H1 (cell line): ENCODE measurements at regions not wholly inside any gene's neighbourhood (a gene's known extent, or its start where the extent isn't known, plus 50 kb on each side); places are given as distances from the start of the nearest gene placed in this dataset.

Experiments
- CTCF ChIA-PET: fragments of 300-600 bp; sonication (Branson Sonifier 250); formaldehyde crosslinking; loops from one replicate; lab custom pipeline; 2021; ENCODE audit not compliant: partially characterized antibody; lab: Charles Lee
- POLR2A ChIA-PET: fragments of 300-600 bp; sonication (Branson Sonifier 250); formaldehyde crosslinking; loops from one replicate; lab custom pipeline; 2021; ENCODE audit warnings: inconsistent platforms; ENCODE audit not compliant: partially characterized antibody; lab: Charles Lee
- DNase-seq, 2 experiments: peaks; one replicate each; pipeline versions ENCODE4 v3.0.0 to v3.0.0-alpha.2; 2010 to 2022; ENCODE audit warnings: low spot score in 2 of 2, low read depth in 1 of 2, mixed read lengths in 1 of 2
- FAIRE-seq: peaks from 2 replicates; lab custom pipeline; 2011; peaks lifted over from hg19 to GRCh38; lab: Jason Lieb, UNC
- H2AFZ ChIP-seq: 2 replicates; pipeline ENCODE4 v1.8.1; 2012; ENCODE audit warnings: low read length, inconsistent platforms
- H2AK5ac ChIP-seq: 2 replicates; pipeline ENCODE4 v1.6.1; 2013; ENCODE audit warnings: low read depth, low read length
- H2BK120ac ChIP-seq: replicated peaks from 2 replicates; pipeline ENCODE3; 2013; ENCODE audit warnings: low read depth, low read length, inconsistent platforms
- H2BK12ac ChIP-seq: 2 replicates; pipeline ENCODE4 v1.6.1; 2013; ENCODE audit warnings: low read depth, low read length
- H2BK15ac ChIP-seq: 2 replicates; pipeline ENCODE4 v1.6.1; 2013; ENCODE audit warnings: low read length
- H2BK20ac ChIP-seq: 2 replicates; pipeline ENCODE4 v1.6.1; 2013; ENCODE audit warnings: low read length
- H2BK5ac ChIP-seq: 2 replicates; pipeline ENCODE4 v1.6.1; 2013; ENCODE audit warnings: low read depth, low read length
- H3K14ac ChIP-seq: 2 replicates; pipeline ENCODE4 v1.6.1; 2013; ENCODE audit warnings: inconsistent platforms; ENCODE audit not compliant: insufficient read length
- H3K18ac ChIP-seq: 2 replicates; pipeline ENCODE4 v1.6.1; 2013; ENCODE audit warnings: low read length; ENCODE audit errors: extremely low read depth
- H3K23ac ChIP-seq: 2 replicates; pipeline ENCODE4 v1.6.1; 2013; ENCODE audit warnings: inconsistent platforms; ENCODE audit not compliant: insufficient read length
- H3K23me2 ChIP-seq: 2 replicates; pipeline ENCODE4 v1.6.1; 2013; ENCODE audit warnings: low read depth, low read length
- H3K27ac ChIP-seq: 2 replicates; pipeline ENCODE4 v1.6.1; 2011; ENCODE audit warnings: low read depth, low read length, inconsistent platforms
- H3K27me3 ChIP-seq, 4 experiments: replicated peaks in 1 of 4; 1 replicate in 1 of 4; 2 replicates in 3 of 4; pipeline versions ENCODE4 v1.6.1 to v1.8.1; 2011 to 2013; ENCODE audit warnings: low read length in 3 of 4, mild to moderate bottlenecking in 3 of 4, inconsistent platforms in 2 of 4, mixed read lengths in 2 of 4, moderate library complexity in 1 of 4; ENCODE audit not compliant: control insufficient read depth in 3 of 4, insufficient read depth in 3 of 4; ENCODE audit errors: extremely low read depth in 1 of 4
- H3K36me3 ChIP-seq, 4 experiments: 2 replicates each; pipeline versions ENCODE4 v1.6.1 to v1.8.1; 2011 to 2013; ENCODE audit warnings: mild to moderate bottlenecking in 4 of 4, low read length in 3 of 4, moderate library complexity in 2 of 4, control low read depth in 1 of 4, inconsistent platforms in 1 of 4; ENCODE audit not compliant: insufficient read depth in 4 of 4, control insufficient read depth in 2 of 4
- H3K4ac ChIP-seq: replicated peaks from 2 replicates; pipeline ENCODE3; 2013; ENCODE audit warnings: low read length, low read depth, mixed read lengths, inconsistent platforms; ENCODE audit not compliant: insufficient read length
- H3K4me1 ChIP-seq, 4 experiments: replicated peaks in 1 of 4; 1 replicate in 1 of 4; 2 replicates in 3 of 4; pipeline versions ENCODE4 v1.6.1 to v1.8.1; 2011 to 2013; ENCODE audit warnings: low read length in 3 of 4, inconsistent platforms in 2 of 4, mixed read lengths in 1 of 4; ENCODE audit not compliant: insufficient read depth in 4 of 4, control insufficient read depth in 3 of 4
- H3K4me2 ChIP-seq, 2 experiments: 2 replicates each; pipeline versions ENCODE4 v1.6.1 to v1.8.1; 2011 to 2013; ENCODE audit warnings: low read depth in 2 of 2, low read length in 2 of 2, control low read depth in 1 of 2, inconsistent platforms in 1 of 2, mild to moderate bottlenecking in 1 of 2; ENCODE audit not compliant: insufficient read depth in 1 of 2
- H3K4me3 ChIP-seq, 4 experiments: fragments of 200-600, 300-600 bp in 1 of 4; sonication (generic), shearing (Covaris generic), sonication (Bioruptor Twin) in 1 of 4; 2 replicates each; pipeline versions ENCODE4 v1.5.1 to v1.8.1; 2011 to 2016; ENCODE audit warnings: low read length in 4 of 4, low read depth in 3 of 4, control low read depth in 2 of 4, inconsistent platforms in 2 of 4, mild to moderate bottlenecking in 2 of 4, mixed read lengths in 1 of 4, moderate library complexity in 1 of 4; ENCODE audit not compliant: insufficient read depth in 2 of 4; ENCODE audit errors: extremely low read depth in 1 of 4
- H3K56ac ChIP-seq: replicated peaks from 2 replicates; pipeline ENCODE3; 2013; ENCODE audit warnings: low read depth, mild to moderate bottlenecking, mixed read lengths, low read length, inconsistent platforms; ENCODE audit not compliant: insufficient read length
- H3K79me1 ChIP-seq: 2 replicates; pipeline ENCODE4 v1.6.1; 2013; ENCODE audit warnings: low read depth, low read length, control low read depth
- H3K79me2 ChIP-seq, 2 experiments: 2 replicates each; pipeline versions ENCODE4 v1.6.1 to v1.8.1; 2012 to 2013; ENCODE audit warnings: low read length in 2 of 2, mild to moderate bottlenecking in 2 of 2, inconsistent platforms in 1 of 2; ENCODE audit not compliant: insufficient read depth in 2 of 2, control insufficient read depth in 1 of 2
- H3K9ac ChIP-seq, 4 experiments: replicated peaks in 1 of 4; 1 replicate in 1 of 4; 2 replicates in 3 of 4; pipeline versions ENCODE4 v1.6.1 to v1.8.1; 2011 to 2013; ENCODE audit warnings: low read depth in 3 of 4, low read length in 3 of 4, control low read depth in 2 of 4, mild to moderate bottlenecking in 2 of 4, moderate library complexity in 2 of 4, inconsistent platforms in 1 of 4; ENCODE audit errors: extremely low read depth in 1 of 4
- H3K9me3 ChIP-seq, 2 experiments: 2 replicates each; pipeline versions ENCODE4 v1.6.1 to v1.8.1; 2012 to 2013; ENCODE audit warnings: mild to moderate bottlenecking in 2 of 2, moderate library complexity in 2 of 2, control low read depth in 1 of 2, inconsistent platforms in 1 of 2, low read depth in 1 of 2, low read length in 1 of 2, mixed read lengths in 1 of 2; ENCODE audit not compliant: insufficient read depth in 2 of 2
- H4K20me1 ChIP-seq, 2 experiments: replicated peaks in 1 of 2; 2 replicates each; pipeline versions ENCODE3 to v1.8.1; 2011 to 2013; ENCODE audit warnings: inconsistent platforms in 2 of 2, low read length in 2 of 2, mild to moderate bottlenecking in 1 of 2; ENCODE audit not compliant: insufficient read depth in 2 of 2, control insufficient read depth in 1 of 2
- H4K5ac ChIP-seq: 2 replicates; pipeline ENCODE4 v1.6.1; 2013; ENCODE audit warnings: low read length, low read depth, mixed read lengths, inconsistent platforms; ENCODE audit not compliant: insufficient read length
- H4K8ac ChIP-seq: 2 replicates; pipeline ENCODE4 v1.8.0; 2013; ENCODE audit warnings: mild to moderate bottlenecking, moderate library complexity, low read length, inconsistent platforms; ENCODE audit not compliant: insufficient read depth; ENCODE audit errors: extremely low read depth
- H4K91ac ChIP-seq: replicated peaks from 2 replicates; pipeline ENCODE3; 2013; ENCODE audit warnings: low read length, mixed read lengths, inconsistent platforms; ENCODE audit not compliant: insufficient read length
- NANOG ChIP-seq: IDR thresholded peaks from 2 replicates; pipeline ENCODE4 v1.6.1; 2011; ENCODE audit warnings: low read length, low read depth, mild to moderate bottlenecking, inconsistent platforms; ENCODE audit not compliant: insufficient read depth, poor library complexity, severe bottlenecking
- RXRA ChIP-seq: IDR thresholded peaks from 2 replicates; pipeline ENCODE4 v1.6.1; 2011; ENCODE audit warnings: low read depth, mild to moderate bottlenecking, low read length, moderate library complexity; ENCODE audit not compliant: insufficient read depth
- SP1 ChIP-seq: IDR thresholded peaks from 2 replicates; pipeline ENCODE4 v1.6.1; 2011; ENCODE audit warnings: low read depth, low read length

GRCh38 chr1:73821520-73821919, 376.5 kb downstream of the LRRIQ3 start:
- H3K27ac ChIP-seq, result no peak overlapping the region
- H3K79me1 ChIP-seq, result no peaks in the 10 kb centered on the region
- no peak overlapping the region for H4K8ac ChIP-seq
- no peak overlapping the region for H3K4me2 ChIP-seq
- H2AFZ ChIP-seq, result no peak overlapping the region
- FAIRE-seq, result no peak
- H3K23ac ChIP-seq, result no peak overlapping the region
- no peaks in the 10 kb centered on the region for H4K20me1 ChIP-seq
- no peak overlapping the region for H2BK20ac ChIP-seq
- H3K14ac ChIP-seq, result no peak overlapping the region
- DNase-seq, result no peak
- no peaks in the 10 kb centered on the region for H3K23me2 ChIP-seq
- no peak for TF ChIP-seq RXRA
- TF ChIP-seq SP1, result no peak
- no peak for TF ChIP-seq NANOG
- peaks cover 0 to 2% (median 0%) of the 10 kb centered on the region in 4 experiments; a peak in 1 of 7 replicates for H3K4me1 ChIP-seq
- no peaks in the 10 kb centered on the region for H3K79me2 ChIP-seq
- H2BK12ac ChIP-seq, result no peak overlapping the region
- H3K56ac ChIP-seq, result no peak overlapping the region
- H2AK5ac ChIP-seq, result no peak overlapping the region
- H3K9ac ChIP-seq, result no peak overlapping the region
- no peak overlapping the region for H3K4me3 ChIP-seq
- H3K4ac ChIP-seq, result no peak overlapping the region
- H4K91ac ChIP-seq, result no peak overlapping the region
- H3K36me3 ChIP-seq, result no peaks in the 10 kb centered on the region
- POLR2A ChIA-PET, result no interaction called here
- no peak overlapping the region for H2BK120ac ChIP-seq
- CTCF ChIA-PET, result no interaction called here
- H2BK15ac ChIP-seq, result no peak overlapping the region
- no peaks in the 10 kb centered on the region for H3K9me3 ChIP-seq
- H3K27me3 ChIP-seq, result no peaks in the 10 kb centered on the region
- H4K5ac ChIP-seq, result no peak overlapping the region
- H3K18ac ChIP-seq, result no peak overlapping the region
- no peak overlapping the region for H2BK5ac ChIP-seq
